ENCODE measurements at regions not wholly inside any gene's neighbourhood (a gene's known extent, or its start where the extent isn't known, plus 50 kb on each side); places are given as distances from the start of the nearest gene placed in this dataset.

- no peak for DNase-seq (ENCODE audit: low read depth)
Observed at GRCh38 chr18:65548316-65548715, 202.5 kb upstream of the CDH7 start.

GRCh38 chr18:65547046-65547445, 203.8 kb upstream of the CDH7 start:
- no peak for DNase-seq (ENCODE audit: low read depth)

GRCh38 chr18:65544701-65545100, 206.1 kb upstream of the CDH7 start:
- DNase-seq (ENCODE audit: low read depth), result no peak

GRCh38 chr18:65527879-65528633, 222.8 kb upstream of the CDH7 start:
- no peak for DNase-seq (ENCODE audit: low read depth)

GRCh38 chr18:65526099-65526498, 224.7 kb upstream of the CDH7 start:
- DNase-seq (ENCODE audit: low read depth), result no peak

GRCh38 chr18:65523461-65523860, 227.4 kb upstream of the CDH7 start:
- DNase-seq (ENCODE audit: low read depth), result no peak

- DNase-seq (ENCODE audit: low read depth), result no peak
Observed at GRCh38 chr18:65522907-65523306, 227.9 kb upstream of the CDH7 start.

GRCh38 chr18:65516209-65516608, 234.6 kb upstream of the CDH7 start:
- no peak for DNase-seq (ENCODE audit: low read depth)

GRCh38 chr18:65498605-65499004, 252.2 kb upstream of the CDH7 start:
- DNase-seq (ENCODE audit: low read depth), result no peak

- DNase-seq (ENCODE audit: low read depth), result no peak
Observed at GRCh38 chr18:65487569-65487968, 263.2 kb upstream of the CDH7 start.

GRCh38 chr18:65477455-65477854, 273.4 kb upstream of the CDH7 start:
- no peak for DNase-seq (ENCODE audit: low read depth)

GRCh38 chr18:65468881-65469280, 281.9 kb upstream of the CDH7 start:
- DNase-seq (ENCODE audit: low read depth), result no peak

- DNase-seq (ENCODE audit: low read depth), result no peak
Observed at GRCh38 chr18:65464361-65464760, 286.5 kb upstream of the CDH7 start.

- DNase-seq (ENCODE audit: low read depth), result no peak
Observed at GRCh38 chr18:65459741-65460140, 291.1 kb upstream of the CDH7 start.

- DNase-seq (ENCODE audit: low read depth), result no peak
Observed at GRCh38 chr18:65458871-65459270, 291.9 kb upstream of the CDH7 start.

- no peak for DNase-seq (ENCODE audit: low read depth)
Observed at GRCh38 chr18:65439188-65439587, 311.6 kb upstream of the CDH7 start.

- no peak for DNase-seq (ENCODE audit: low read depth)
Observed at GRCh38 chr18:65436430-65436829, 314.4 kb upstream of the CDH7 start.

- no peak for DNase-seq (ENCODE audit: low read depth)
Observed at GRCh38 chr18:65435534-65435933, 315.3 kb upstream of the CDH7 start.

- no peak for DNase-seq (ENCODE audit: low read depth)
Observed at GRCh38 chr18:65429601-65430000, 321.2 kb upstream of the CDH7 start.

- no peak for DNase-seq (ENCODE audit: low read depth)
Observed at GRCh38 chr18:65425366-65425765, 325.4 kb upstream of the CDH7 start.

GRCh38 chr18:65423776-65424175, 327.0 kb upstream of the CDH7 start:
- no peak for DNase-seq (ENCODE audit: low read depth)

GRCh38 chr18:65422544-65423136, 328.2 kb upstream of the CDH7 start:
- no peak for DNase-seq (ENCODE audit: low read depth)

- no peak for DNase-seq (ENCODE audit: low read depth)
Observed at GRCh38 chr18:65415098-65415497, 335.7 kb upstream of the CDH7 start.

GRCh38 chr18:65414501-65414900, 336.3 kb upstream of the CDH7 start:
- no peak for DNase-seq (ENCODE audit: low read depth)
